HepG2 (cell line): ENCODE measurements at regions not wholly inside any gene's neighbourhood (a gene's known extent, or its start where the extent isn't known, plus 50 kb on each side); places are given as distances from the start of the nearest gene placed in this dataset.
A peak's percentile ranks its signal among the peaks of the same experiment; 100 is the strongest.

Source experiments
- AFF4 ChIP-seq: sonication (generic); formaldehyde crosslinking; IDR thresholded peaks from 2 replicates; pipeline ENCODE4 v1.4.0; 2020; ENCODE audit warnings: missing genetic modification reagents
- ATF7 ChIP-seq, 2 experiments: fragments of 450-650 bp in 1 of 2; sonication (generic) in 1 of 2; formaldehyde crosslinking in 1 of 2; IDR thresholded peaks; 2 replicates each; pipeline versions ENCODE4 v1.4.0 to v1.6.1; 2016 to 2020; ENCODE audit warnings: antibody characterized with exemption in 1 of 2, mild to moderate bottlenecking in 1 of 2, missing genetic modification reagents in 1 of 2
- CREB1 ChIP-seq, 2 experiments: fragments of 450-650 bp in 1 of 2; IDR thresholded peaks; 2 replicates each; pipeline ENCODE4 v1.6.1; 2016 to 2017; ENCODE audit warnings: control low read depth in 1 of 2, mild to moderate bottlenecking in 1 of 2, missing compliant biosample characterization in 1 of 2, missing genetic modification characterization in 1 of 2
- FOXM1 ChIP-seq: sonication (generic); formaldehyde crosslinking; IDR thresholded peaks from 2 replicates; pipeline ENCODE4 v1.5.0; 2020; ENCODE audit warnings: missing genetic modification reagents
- KDM2A ChIP-seq: sonication (generic); formaldehyde crosslinking; IDR thresholded peaks from 2 replicates; pipeline ENCODE4 v1.4.0; 2020; ENCODE audit warnings: low read depth, missing genetic modification reagents, borderline replicate concordance
- SAP130 ChIP-seq: IDR thresholded peaks from 2 replicates; pipeline ENCODE4 v1.6.1; 2016; ENCODE audit warnings: low read depth
- TIGD3 ChIP-seq: sonication (generic); formaldehyde crosslinking; IDR thresholded peaks from 2 replicates; pipeline ENCODE4 v1.5.1; 2020; ENCODE audit warnings: mild to moderate bottlenecking, missing genetic modification reagents, borderline replicate concordance
- ZC3H4 ChIP-seq: sonication (generic); formaldehyde crosslinking; IDR thresholded peaks from 2 replicates; pipeline ENCODE4 v1.4.0; 2020; ENCODE audit warnings: missing genetic modification reagents, borderline replicate concordance
- ZHX1 ChIP-seq: sonication (generic); formaldehyde crosslinking; IDR thresholded peaks from 2 replicates; pipeline ENCODE4 v1.8.1; 2022; ENCODE audit warnings: low read depth, mild to moderate bottlenecking, missing genetic modification reagents
- ZNF326 ChIP-seq: sonication (generic); formaldehyde crosslinking; IDR thresholded peaks from 2 replicates; pipeline ENCODE4 v1.4.0; 2020; ENCODE audit warnings: missing genetic modification reagents, borderline replicate concordance
- ZUFSP ChIP-seq: sonication (generic); formaldehyde crosslinking; IDR thresholded peaks from 2 replicates; pipeline ENCODE4 v1.9.0; 2021; ENCODE audit warnings: missing genetic modification reagents, mild to moderate bottlenecking, borderline replicate concordance

- TF ChIP-seq TIGD3 (CRISPR knock-in tag) (no peak), ZHX1 (CRISPR knock-in tag) (no peak), SAP130 (CRISPR knock-in tag) (no peak), AFF4 (CRISPR knock-in tag) (no peak), ZUFSP (CRISPR knock-in tag) (no peak), FOXM1 (no peak), CREB1 (IDR thresholded peaks at IDR 0.05) (0 out of 2 replicates have a peak, but pooled peaks have one; percentile 47), CREB1 (CRISPR knock-in tag; IDR thresholded peaks at IDR 0.05) (no peak), KDM2A (CRISPR knock-in tag) (no peak), ZNF326 (CRISPR knock-in tag) (no peak), ZC3H4 (CRISPR knock-in tag) (no peak), ATF7 (IDR thresholded peaks at IDR 0.05) (peak; percentile 83), ATF7 (CRISPR knock-in tag; IDR thresholded peaks at IDR 0.05) (no peak)
Observed at GRCh38 chr18:1357724-1358123, 453.1 kb downstream of the ADCYAP1 start (continued).
